GM12872 (cell line): ENCODE measurements at regions not wholly inside any gene's neighbourhood (a gene's known extent, or its start where the extent isn't known, plus 50 kb on each side); places are given as distances from the start of the nearest gene placed in this dataset.

Source experiments
- TF ChIP-seq, protein P1 (sequence below): IDR thresholded peaks from 3 replicates; pipeline ENCODE4 v1.5.1; 2011; ENCODE audit warnings: low read depth, mild to moderate bottlenecking, low read length, moderate library complexity; ENCODE audit not compliant: insufficient read depth

DNA sequence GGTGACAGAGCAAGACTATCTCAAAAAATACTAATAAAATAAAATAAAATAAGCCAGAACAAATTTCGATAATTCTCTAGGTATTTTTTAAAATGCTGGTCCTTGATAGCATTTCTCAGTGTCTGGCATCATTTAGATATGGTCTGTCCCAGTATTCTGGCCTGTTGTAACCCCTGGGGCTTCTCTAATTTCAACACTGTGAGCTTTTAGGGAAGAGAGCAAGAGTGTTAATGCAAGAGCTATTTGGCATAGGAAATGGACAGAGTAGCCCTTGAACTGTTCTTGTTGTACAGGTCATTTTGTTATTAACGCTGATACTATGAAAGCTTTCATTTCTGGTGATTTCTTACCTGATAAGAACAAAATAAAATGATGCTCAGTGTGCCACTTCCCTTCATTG lies 112.2 kb upstream of the ZNF608 start:
- TF ChIP-seq, protein P1, sequence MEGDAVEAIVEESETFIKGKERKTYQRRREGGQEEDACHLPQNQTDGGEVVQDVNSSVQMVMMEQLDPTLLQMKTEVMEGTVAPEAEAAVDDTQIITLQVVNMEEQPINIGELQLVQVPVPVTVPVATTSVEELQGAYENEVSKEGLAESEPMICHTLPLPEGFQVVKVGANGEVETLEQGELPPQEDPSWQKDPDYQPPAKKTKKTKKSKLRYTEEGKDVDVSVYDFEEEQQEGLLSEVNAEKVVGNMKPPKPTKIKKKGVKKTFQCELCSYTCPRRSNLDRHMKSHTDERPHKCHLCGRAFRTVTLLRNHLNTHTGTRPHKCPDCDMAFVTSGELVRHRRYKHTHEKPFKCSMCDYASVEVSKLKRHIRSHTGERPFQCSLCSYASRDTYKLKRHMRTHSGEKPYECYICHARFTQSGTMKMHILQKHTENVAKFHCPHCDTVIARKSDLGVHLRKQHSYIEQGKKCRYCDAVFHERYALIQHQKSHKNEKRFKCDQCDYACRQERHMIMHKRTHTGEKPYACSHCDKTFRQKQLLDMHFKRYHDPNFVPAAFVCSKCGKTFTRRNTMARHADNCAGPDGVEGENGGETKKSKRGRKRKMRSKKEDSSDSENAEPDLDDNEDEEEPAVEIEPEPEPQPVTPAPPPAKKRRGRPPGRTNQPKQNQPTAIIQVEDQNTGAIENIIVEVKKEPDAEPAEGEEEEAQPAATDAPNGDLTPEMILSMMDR, result no peak

DNA sequence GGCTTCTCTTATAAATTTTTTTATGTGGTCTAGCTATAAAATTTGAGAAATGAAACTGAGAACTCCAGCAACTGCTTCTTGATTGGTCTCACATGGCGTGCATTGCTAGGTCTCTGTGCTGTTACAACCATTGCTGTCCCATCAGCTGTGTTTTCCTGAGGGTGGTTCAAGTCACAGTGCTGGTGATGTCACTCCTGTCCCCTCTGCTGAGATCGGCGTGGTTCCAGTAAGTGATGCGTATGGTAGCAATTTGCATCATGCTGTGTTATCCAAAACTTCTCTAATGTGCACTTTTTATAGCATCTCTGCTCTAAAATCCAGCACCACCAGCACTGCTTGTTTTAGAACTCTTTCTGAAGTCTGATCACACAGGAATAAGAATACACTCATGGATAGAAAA lies 112.6 kb upstream of the ZNF608 start:
- TF ChIP-seq, protein P1, result no peak

DNA sequence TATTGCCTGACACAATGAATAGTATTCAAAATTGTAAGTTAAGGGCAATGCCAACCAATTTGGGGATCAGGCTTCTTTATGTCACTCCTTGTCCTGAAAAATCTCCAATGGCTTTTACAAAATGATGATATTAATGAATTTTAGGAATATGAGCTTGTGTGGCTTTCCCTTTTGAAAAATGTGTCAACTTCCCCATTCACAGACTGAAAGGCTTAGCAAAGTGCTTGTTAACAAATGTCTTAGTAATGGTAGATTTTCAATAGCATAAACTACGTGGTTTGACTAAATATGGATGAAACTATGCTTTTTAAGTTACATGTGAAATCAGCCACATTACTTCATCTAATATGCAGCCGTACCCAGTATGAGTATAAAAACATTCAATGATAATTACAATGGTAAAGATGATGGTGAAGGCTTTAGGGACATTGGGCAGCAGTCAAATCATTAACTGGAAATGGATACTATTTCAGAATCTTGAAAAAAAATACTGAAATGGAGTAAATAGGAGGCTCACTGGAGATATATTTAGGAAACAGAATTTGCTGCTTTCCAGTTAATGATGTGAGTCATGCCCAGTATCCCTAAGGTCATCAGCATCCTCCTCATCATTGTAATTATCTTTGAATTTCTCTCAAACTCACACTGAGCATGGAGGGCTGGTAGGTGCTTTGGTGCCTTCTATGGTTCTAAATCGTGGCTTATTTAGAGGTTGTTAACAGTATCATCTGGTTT lies 113.3 kb upstream of the ZNF608 start:
- TF ChIP-seq, protein P1, result no peak

DNA sequence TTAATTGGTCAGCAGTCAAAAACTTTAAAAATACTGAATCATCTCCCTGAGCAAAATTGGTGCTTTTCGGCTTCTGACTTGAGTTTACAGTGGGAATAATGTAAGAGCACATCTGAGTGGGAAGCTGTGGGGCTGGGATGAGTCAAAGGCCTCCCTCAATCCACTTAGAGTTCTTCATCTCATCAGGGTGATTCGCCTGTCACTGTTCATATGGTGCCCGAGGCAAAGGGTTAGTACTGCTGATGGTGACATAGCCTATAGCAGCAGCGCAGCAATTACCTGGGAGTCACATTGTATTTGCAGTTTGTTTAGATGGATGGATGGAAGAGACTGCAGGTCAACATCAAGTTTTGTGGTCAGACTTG lies 113.8 kb upstream of the ZNF608 start:
- TF ChIP-seq, protein P1, result no peak

DNA sequence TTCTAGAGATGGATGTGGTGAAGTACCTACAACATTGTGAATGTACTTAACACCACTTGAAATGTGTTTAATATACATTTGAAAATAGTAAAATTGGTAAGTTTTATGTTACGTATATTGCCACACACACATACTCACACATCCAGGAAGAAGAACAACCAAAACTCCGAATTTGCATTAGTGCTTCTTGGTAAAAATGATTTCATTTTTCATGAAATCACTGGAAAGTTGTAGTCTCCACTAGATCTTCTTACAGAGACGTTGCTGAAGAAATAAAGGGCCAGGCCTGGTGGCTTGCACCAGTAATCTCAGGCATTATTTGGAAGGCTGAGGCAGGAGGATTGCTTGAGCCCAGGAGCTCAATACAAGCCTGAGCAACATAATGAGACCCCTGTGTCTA lies 118.6 kb upstream of the ZNF608 start:
- TF ChIP-seq, protein P1, result no peak

DNA sequence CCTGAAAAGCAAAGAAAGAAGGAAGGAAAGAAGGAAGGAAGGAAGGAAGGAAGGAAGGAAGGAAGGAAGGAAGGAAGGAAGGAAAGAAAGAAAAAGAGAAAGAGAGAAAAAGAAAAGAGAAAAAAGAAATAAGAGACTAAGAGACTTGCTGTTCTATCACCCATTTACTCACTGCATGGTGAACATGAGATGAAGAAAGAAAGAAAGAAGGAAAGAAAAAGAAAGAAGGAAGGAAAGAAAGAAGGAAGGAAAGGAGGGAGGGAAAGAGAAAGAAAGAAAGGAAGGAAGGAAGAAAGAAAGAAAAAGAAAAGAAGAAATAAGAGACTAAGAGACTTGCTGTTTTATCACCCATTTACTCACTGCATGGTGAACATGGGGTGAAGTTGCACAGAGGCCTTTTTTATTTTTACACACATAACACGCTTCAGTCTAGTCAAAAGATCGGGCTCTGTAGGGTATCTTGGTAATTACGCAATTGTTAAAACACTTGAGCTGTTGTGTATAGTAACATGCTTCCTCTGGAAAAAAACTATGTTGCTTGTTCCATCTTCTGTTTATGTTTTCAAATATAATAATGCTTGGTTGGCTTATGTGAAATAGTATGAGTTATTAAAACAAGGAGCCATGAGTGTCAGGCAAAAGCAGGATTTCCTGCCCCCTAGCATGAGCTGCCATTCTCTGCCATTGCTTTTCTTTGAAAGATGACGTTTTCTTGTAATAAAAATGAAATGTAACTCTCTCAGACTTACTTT lies 119.3 kb upstream of the ZNF608 start:
- TF ChIP-seq, protein P1, result no peak

DNA sequence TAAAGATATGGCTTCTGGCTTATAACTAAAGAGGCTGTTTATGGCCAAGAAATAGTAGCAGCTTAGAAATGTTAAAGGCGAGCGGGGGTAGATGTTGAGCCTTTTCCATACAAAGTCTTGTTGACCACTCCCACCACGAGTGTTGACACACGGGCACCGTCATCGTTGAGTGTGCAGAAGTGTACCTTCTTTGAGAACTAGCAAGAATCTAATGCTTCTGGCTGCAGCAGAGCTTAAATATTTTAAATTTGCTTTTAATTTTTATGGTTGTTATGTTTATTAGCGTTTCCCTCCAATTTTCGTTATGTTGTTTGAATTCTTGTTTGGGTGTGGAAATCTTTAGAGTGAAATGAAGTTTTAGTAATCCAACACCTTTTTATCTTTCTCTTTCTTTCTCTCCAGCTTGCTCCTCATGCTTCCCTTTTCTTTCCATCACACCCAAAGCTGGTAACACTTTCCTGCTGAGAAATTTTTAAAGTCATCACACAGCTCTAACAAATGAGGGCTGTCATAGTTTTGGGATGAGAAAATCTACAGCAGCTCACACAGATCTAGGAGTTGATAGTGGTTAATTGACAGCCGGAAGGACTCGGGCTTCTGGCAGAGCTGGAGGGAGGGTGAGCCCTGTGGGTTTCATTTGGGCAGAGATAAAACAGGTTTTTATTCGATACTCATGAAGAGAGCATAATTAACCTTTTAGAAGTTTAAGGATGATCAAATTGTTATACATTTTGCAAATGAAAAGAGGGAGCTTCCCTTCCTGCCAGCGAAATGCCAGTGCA lies 120.1 kb upstream of the ZNF608 start:
- TF ChIP-seq, protein P1, result no peak
